Smooth muscle cell (in vitro differentiated cells): ENCODE measurements at regions not wholly inside any gene's neighbourhood (a gene's known extent, or its start where the extent isn't known, plus 50 kb on each side); places are given as distances from the start of the nearest gene placed in this dataset.
"Not testable (repeated sequence)": the region's sequence is repeated elsewhere in the genome, so short reads cannot be mapped to it uniquely, and the experiment has no call there.

Experiments used
- DNase-seq: peaks from one replicate; lab custom pipeline; 2025; ENCODE audit not compliant: unreplicated experiment; lab: John Stamatoyannopoulos, UW
- H2AFZ ChIP-seq: fragments of 200-600 bp; sonication (generic); 2 replicates; pipeline ENCODE4 v1.6.0; 2016; ENCODE audit warnings: antibody characterized with exemption, low read depth, mild to moderate bottlenecking
- H3F3A ChIP-seq: fragments of 200-600 bp; sonication (generic); 2 replicates; pipeline ENCODE4 v1.6.0; 2017; ENCODE audit warnings: antibody characterized with exemption, low read depth
- H3K27ac ChIP-seq: fragments of 200-600 bp; sonication (generic); 2 replicates; pipeline ENCODE4 v1.5.1; 2016; ENCODE audit warnings: low read depth, mild to moderate bottlenecking
- H3K27me3 ChIP-seq: fragments of 200-600 bp; sonication (generic); 2 replicates; pipeline ENCODE4 v1.6.1; 2016; ENCODE audit warnings: low read depth, mild to moderate bottlenecking
- H3K36me3 ChIP-seq: fragments of 200-600 bp; sonication (generic); 2 replicates; pipeline ENCODE4 v1.5.1; 2016; ENCODE audit warnings: low read depth
- H3K4me1 ChIP-seq: fragments of 200-600 bp; sonication (generic); 2 replicates; pipeline ENCODE4 v1.5.1; 2016; ENCODE audit warnings: low read depth
- H3K4me2 ChIP-seq: fragments of 200-600 bp; sonication (generic); 2 replicates; pipeline ENCODE4 v1.6.0; 2016; ENCODE audit warnings: mild to moderate bottlenecking
- H3K4me3 ChIP-seq: fragments of 200-600 bp; sonication (generic); 2 replicates; pipeline ENCODE4 v1.5.1; 2016; ENCODE audit warnings: mild to moderate bottlenecking
- H3K79me2 ChIP-seq: fragments of 200-600 bp; sonication (generic); 2 replicates; pipeline ENCODE4 v1.6.0; 2016; ENCODE audit warnings: low read depth, mild to moderate bottlenecking
- H3K9ac ChIP-seq: fragments of 200-600 bp; sonication (generic); 2 replicates; pipeline ENCODE4 v1.6.0; 2016; ENCODE audit warnings: low read depth
- H3K9me3 ChIP-seq: fragments of 200-600 bp; sonication (generic); replicated peaks from 2 replicates; pipeline ENCODE4 v1.5.1; 2016; ENCODE audit warnings: low read depth
- H4K20me1 ChIP-seq: fragments of 200-600 bp; sonication (generic); 2 replicates; pipeline ENCODE4 v1.6.0; 2016; ENCODE audit warnings: low read depth
- WGBS: methylation state at CpG from one replicate; pipeline ENCODE4 v1.1.7; 2016; ENCODE audit warnings: low lambda C conversion rate; 5-methylcytosine and 5-hydroxymethylcytosine counted together
- TF ChIP-seq, protein P1 (sequence below): fragments of 200-600 bp; sonication (generic); IDR thresholded peaks from 2 replicates; pipeline ENCODE4 v1.5.1; 2017; ENCODE audit warnings: borderline replicate concordance, mild to moderate bottlenecking, antibody characterized with exemption; ENCODE audit not compliant: insufficient read depth, poor library complexity, severe bottlenecking

GRCh38 chr2:11949732-11950523, 203.5 kb downstream of the LPIN1 start:
- no peaks in the 10 kb centered on the region for H3F3A ChIP-seq
- H3K9me3 ChIP-seq = no peaks in the 10 kb centered on the region
- DNase-seq = no peak
- TF ChIP-seq, protein P1, sequence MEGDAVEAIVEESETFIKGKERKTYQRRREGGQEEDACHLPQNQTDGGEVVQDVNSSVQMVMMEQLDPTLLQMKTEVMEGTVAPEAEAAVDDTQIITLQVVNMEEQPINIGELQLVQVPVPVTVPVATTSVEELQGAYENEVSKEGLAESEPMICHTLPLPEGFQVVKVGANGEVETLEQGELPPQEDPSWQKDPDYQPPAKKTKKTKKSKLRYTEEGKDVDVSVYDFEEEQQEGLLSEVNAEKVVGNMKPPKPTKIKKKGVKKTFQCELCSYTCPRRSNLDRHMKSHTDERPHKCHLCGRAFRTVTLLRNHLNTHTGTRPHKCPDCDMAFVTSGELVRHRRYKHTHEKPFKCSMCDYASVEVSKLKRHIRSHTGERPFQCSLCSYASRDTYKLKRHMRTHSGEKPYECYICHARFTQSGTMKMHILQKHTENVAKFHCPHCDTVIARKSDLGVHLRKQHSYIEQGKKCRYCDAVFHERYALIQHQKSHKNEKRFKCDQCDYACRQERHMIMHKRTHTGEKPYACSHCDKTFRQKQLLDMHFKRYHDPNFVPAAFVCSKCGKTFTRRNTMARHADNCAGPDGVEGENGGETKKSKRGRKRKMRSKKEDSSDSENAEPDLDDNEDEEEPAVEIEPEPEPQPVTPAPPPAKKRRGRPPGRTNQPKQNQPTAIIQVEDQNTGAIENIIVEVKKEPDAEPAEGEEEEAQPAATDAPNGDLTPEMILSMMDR = no peak
- no peaks in the 10 kb centered on the region for H4K20me1 ChIP-seq
- no peak overlapping the region for H3K4me3 ChIP-seq
- 91% methylated on average over 4 of the region's 4 CpGs for WGBS
- H3K27me3 ChIP-seq = peaks cover 2% of the 10 kb centered on the region
- no peak overlapping the region for H3K4me2 ChIP-seq
- no peaks in the 10 kb centered on the region for H3K79me2 ChIP-seq
- no peak overlapping the region for H3K9ac ChIP-seq
- no peaks in the 10 kb centered on the region for H3K36me3 ChIP-seq
- H3K4me1 ChIP-seq = no peaks in the 10 kb centered on the region
- H3K27ac ChIP-seq = no peak overlapping the region
- no peak overlapping the region for H2AFZ ChIP-seq

DNA sequence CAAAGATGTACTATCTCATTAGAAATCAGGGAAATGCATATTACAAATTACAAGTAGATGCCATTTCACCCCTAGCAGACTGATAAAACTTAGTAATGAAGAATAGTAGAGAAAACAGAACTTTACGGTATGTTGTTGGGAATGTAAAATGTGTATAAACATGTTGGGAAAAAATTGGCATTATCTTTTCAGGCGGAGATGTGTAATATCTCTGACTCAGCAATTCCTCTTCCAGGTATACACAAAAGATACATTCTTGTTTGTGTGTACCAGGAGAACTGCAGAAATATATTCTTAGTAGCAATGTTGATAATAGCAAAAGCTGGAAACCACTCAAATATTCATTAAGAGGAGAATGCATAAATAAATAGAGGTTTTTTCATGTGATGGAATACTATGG, 204.5 kb downstream of the LPIN1 start:
- no peaks in the 10 kb centered on the region for H3K4me1 ChIP-seq
- TF ChIP-seq, protein P1 = no peak
- H2AFZ ChIP-seq = no peak overlapping the region
- no peak overlapping the region for H3K4me3 ChIP-seq
- no peaks in the 10 kb centered on the region for H3F3A ChIP-seq
- no peaks in the 10 kb centered on the region for H4K20me1 ChIP-seq
- no peak for DNase-seq
- no peak overlapping the region for H3K4me2 ChIP-seq
- no peaks in the 10 kb centered on the region for H3K36me3 ChIP-seq
- H3K9me3 ChIP-seq = no peaks in the 10 kb centered on the region
- peaks cover 11% of the 10 kb centered on the region for H3K27me3 ChIP-seq
- WGBS = 89% methylated on average over 2 of the region's 2 CpGs
- no peak overlapping the region for H3K9ac ChIP-seq
- no peaks in the 10 kb centered on the region for H3K79me2 ChIP-seq
- H3K27ac ChIP-seq = no peak overlapping the region

DNA sequence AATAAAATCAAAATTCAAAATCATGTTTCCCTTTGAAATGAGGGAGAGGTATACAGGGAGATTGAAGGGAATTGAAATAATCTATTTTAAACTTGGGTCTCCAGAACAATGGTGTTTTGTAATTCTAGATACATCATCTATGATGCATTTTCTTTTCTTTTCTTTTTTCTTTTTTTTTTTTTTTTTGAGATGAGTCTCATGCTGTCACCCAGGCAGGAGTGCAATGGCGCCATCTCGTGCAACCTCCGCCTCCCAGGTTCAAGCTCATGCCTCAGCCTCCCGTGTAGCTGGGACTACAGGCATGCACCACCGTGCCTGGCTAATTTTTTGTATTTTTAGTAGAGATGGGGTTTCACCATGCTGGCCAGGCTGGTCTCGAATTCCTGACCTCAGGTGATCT, 205.1 kb downstream of the LPIN1 start:
- H3K9ac ChIP-seq, DNase-seq, H3K36me3 ChIP-seq, H3F3A ChIP-seq, H2AFZ ChIP-seq, H3K4me2 ChIP-seq, H4K20me1 ChIP-seq, H3K4me1 ChIP-seq, H3K27ac ChIP-seq, H3K4me3 ChIP-seq, H3K9me3 ChIP-seq, H3K79me2 ChIP-seq: not testable (repeated sequence)
- peaks cover 17% of the 10 kb centered on the region for H3K27me3 ChIP-seq
- 78% methylated on average over 6 of the region's 6 CpGs for WGBS

GRCh38 chr2:11953258-11953657, 206.8 kb downstream of the LPIN1 start:
- Histone ChIP-seq H2AFZ (no peak overlapping the region), H3F3A (no peaks in the 10 kb centered on the region), H3K36me3 (no peaks in the 10 kb centered on the region), H3K4me3 (no peak overlapping the region), H3K9me3 (no peaks in the 10 kb centered on the region), H3K27ac (no peak overlapping the region), H4K20me1 (no peaks in the 10 kb centered on the region), H3K4me1 (no peaks in the 10 kb centered on the region), H3K9ac (no peak overlapping the region), H3K27me3 (peaks cover 24% of the 10 kb centered on the region), H3K4me2 (no peak overlapping the region), H3K79me2 (no peaks in the 10 kb centered on the region)
- 94% methylated on average over 3 of the region's 3 CpGs for WGBS
- TF ChIP-seq, protein P1 = no peak
- no peak for DNase-seq
